Muscle of arm (tissue), 1 donor: ENCODE measurements at regions not wholly inside any gene's neighbourhood (a gene's known extent, or its start where the extent isn't known, plus 50 kb on each side); places are given as distances from the start of the nearest gene placed in this dataset.
"Not testable (repeated sequence)": the region's sequence is repeated elsewhere in the genome, so short reads cannot be mapped to it uniquely, and the experiment has no call there.

ENCODE experiments used
- DNase-seq: peaks from one replicate; pipeline ENCODE4 v3.0.0-alpha.2; 2013

DNA sequence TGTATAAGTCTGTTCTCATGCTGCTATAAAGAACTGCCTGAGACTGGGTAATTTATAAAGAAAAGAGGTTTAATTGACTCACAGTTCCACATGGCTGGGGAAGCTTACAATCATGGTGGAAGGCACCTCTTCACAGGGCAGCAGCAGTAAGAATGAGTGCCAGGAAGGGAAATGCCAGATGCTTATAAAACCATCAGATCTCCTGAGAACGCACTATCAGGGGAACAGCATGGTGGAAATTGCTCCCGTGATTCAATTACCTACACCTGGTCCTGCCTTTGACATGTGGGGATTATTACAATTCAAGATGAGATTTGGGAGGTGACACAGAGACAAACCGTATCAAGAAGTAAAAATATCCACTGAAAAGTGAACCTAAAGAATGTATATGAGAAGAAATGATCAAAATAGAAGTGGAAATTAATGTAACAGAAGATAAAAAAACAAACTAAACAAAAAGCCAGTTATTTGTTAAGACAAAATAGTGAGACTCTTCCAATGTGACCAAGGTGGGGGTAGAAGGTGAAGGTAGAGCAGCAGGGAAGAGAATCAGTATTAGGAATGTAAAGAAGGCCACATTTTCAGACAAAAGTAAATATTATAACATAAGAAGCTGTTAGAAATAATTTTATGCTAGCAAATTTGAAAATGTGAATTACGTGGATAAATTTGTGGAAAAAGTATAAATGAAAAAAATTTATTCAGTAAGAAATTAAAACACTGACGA lies 372.9 kb downstream of the NKX6-1 start:
- no peak for DNase-seq

DNA sequence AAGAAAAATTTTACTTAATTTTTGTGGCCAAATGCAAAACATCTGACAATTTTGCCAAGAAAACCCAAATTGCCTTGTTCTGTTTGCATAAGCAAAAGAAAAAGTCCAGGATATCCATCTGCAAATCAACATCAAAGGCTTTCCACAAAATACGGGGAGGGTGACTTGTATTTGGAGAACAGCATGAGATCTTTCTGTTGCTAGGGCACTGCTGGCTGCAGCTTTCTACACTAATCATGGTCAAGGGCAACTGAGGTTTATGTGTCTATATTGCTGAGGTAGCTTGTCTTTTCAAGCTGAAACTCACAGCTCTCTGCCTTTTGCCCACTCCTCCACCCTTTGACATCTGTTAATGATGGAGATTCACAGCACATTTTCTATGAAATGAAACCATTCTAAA lies 389.1 kb downstream of the NKX6-1 start:
- DNase-seq: no peak

DNA sequence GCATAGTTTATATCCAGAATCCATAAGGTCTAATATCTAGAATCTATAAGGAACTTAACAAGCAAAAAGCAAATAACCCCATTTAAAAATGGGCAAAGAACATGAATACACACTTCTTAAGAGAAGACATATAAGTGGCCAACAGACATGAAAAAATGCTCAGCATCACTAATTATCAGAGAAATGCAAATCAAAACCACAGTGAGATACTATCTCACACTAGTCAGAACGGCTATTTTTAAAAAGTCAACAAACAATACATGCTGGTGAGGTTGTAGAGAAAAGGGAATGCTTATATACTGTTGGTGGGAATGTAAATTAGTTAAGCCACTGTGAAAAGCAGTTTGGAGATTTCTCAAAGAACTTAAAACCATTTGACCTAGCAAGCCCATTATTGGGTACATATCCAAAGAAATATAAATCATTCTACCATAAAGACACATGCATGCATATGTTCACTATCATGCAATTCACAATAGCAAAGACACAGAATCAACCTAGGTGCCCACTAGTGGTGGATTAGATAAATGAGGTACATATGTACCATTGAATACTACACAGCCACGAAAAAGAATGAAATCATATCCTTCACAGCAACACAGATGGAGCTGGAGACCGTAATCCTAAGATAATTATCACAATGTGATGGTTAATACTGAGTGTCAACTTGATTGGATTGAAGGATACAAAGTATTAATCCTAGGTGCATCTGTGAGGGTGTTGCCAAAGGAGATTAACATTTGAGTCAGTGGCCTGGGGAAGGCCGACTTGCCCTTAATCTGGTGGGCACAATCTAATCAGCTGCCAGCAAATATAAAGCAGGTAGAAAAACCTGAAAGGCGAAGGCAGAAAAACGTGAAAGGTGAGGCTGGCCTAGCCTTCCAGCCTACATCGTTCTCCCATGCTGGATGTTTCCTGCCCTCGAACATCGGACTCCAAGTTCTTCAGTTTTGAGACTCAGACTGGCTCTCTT lies 397.2 kb downstream of the NKX6-1 start:
- not testable (repeated sequence) for DNase-seq

DNA sequence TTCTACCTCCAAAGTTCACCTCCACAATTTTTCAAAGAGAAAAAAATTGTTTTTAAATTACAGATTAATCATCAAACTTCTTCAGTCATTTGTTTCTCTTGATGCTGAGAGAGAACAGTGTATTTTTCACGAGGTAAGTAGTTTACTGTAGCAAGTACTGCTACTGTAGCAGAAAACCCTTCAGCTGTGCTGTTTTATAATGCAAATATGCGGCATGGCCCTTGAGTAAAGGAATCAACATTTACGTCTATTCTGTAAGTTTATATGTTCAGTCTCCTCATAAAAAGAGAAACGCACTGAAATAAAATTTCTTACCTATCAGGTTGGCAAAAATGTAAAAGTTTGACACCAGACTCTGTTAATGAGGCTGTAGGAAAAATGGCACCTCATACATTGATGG lies 399.0 kb downstream of the NKX6-1 start:
- DNase-seq: no peak

DNA sequence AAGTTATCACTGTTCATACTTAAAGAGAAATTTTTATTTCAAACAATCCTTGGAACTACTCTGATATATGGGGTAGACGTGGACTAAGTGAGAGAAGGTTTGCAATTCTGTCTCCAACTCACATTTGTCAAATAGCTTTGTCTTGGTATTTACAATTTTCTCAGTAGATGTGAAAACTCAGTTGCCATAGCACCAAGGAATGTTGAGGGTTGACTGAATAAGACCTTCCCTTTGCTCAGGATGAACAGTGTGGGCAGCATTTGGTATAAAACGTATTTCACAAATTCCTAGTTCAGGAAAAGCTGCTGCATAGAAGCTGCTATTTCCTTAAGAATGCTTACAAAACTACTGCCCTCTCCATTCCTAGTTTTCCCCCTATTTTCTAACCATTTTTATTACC lies 399.5 kb downstream of the NKX6-1 start:
- no peak for DNase-seq

DNA sequence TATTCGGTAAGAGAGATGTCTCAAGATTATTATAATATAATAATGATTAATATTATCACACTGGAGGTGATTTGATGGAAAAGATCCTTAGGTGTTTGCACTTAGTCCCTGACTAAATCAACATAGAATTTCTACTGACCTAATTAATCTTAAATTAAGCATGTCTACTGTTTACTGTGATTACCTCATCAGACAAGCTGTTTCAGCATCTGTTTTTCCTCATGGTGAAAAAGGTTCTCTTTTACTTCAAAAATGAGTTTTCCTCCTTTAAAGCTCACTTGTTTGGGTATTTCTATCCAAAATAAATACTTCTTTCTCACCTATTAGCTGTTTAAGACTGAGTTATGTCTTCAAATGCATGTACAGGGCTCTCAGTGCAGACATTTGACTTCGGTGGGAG lies 407.8 kb downstream of the NKX6-1 start:
- DNase-seq: no peak

DNA sequence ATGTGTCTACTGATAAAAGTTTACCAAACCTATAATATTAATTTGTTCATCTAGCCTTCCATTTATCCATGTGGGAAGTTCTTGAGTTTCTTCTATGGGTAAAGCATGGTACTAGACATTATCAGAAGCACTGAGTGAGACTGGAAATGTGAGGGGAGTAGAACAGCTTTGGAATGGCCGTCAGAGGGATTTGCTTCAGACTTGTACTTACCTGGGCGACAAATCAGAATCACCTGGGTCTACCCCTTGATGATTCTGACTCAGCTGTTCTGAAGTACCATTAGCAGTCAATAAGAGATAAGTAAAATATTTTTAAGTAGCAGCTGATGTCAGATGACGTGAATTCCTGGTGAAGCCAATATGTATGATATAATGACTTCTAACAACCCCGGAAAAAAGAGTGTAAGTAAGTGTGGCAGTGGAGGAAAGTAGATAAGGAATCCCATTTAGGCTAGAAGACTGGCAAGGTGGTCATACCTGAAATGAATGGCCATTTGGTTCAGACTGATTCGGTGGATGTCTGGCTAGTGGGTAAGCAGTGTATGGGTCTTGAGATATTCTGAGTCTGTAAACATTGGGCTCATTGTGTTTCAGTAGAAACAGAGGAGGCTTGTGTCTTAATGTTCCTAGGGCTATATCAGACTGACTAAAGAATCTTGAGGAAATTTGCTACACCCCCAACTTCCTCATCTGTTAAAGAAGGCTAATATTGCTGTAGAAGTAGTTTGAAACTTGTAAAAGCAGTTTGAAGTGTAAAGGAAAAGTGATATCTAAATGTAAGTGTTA lies 409.2 kb downstream of the NKX6-1 start:
- DNase-seq: no peak

DNA sequence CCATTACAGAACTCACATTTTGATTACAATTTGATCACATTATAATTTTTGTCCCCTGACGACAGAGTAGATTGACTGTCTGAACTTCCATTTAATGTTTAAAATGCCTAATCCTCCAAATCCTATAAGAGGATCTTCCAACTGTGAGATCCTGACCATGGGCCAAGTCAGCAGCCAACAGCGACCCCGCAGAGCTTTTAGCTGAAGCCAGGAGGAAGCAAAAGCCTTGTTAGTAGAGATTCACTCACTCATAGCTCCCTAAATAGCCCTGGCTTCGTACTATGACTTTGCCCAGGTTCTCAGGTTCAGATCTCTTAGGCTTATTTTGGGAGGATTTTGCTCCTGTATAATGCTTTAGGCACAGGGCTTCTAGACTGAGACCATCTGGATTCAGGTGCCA lies 413.1 kb downstream of the NKX6-1 start:
- no peak for DNase-seq

DNA sequence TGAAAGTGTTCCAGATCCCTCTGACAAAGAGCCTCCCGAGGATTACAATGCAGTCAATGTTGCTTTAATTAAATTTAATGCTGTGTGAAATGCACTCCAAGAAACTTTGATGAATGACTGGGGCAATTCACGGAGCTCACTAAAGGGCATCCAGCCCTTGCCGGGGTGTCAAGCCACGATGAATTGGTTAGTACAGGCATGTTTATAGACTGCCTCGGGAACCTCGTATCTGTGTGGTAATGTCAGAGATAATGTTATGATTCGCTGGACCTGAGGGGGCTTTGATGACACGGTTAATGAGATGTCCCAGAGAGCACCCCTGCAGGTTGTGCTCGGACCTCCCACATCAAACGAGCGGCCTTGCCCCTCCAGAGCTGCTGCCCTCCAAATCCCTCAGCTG lies 428.8 kb downstream of the NKX6-1 start:
- DNase-seq: no peak

DNA sequence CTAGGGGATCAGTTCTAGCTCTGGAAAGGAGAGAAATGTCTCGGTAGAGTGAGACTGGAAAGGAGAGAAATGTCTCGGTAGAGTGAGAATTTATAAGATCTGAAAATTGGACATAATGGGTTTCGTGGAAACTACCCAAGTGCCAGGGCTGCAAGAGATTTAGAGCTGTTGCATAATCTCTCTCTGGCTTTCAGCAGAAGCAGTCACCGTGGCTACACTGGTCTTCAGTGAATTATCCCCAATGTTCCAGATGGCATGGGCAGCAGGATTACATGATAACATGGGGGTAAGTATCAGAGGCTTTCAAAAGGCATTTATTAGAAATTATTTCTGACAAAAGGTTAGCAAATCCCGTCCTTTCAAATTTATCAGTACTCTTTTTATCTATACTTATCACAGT lies 435.5 kb downstream of the NKX6-1 start:
- DNase-seq: no peak

DNA sequence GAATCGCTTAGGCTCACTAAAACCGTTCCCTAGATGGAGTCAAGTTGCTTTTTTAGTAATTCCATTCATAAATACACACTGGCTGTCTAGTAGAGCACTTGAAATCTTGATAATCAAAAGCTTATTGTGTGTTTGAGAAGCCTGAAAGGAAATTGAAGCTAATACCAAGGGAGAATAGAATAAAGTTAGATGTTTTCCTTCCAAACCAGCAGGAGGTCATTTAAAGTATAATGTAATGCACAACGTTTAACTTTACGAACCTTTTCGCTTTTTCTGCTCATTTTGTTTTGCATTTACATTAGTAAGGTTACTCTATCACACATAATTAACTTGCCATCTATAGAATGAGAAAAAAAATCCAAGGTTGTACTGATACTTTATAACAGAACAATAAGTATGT lies 440.9 kb downstream of the NKX6-1 start:
- DNase-seq: no peak

DNA sequence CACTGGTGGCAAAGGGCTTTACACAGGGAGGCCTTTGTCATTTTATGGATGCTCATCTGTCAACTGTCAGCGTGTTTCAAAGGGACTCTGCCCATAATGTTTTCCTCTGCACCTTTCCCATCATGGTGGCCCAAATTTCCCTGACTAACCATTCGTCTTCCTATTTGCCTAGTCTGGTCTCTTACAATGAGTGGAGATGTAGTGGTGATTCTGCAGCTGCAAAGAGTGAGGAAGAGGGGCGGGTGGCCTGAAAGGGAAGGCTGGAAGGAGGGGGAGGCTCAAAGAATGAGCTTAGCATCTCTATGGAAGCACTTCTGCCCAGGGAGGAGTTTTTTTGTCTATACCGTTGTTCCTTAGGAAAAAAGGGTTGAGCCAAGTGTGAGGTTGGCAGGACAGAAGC lies 447.5 kb downstream of the NKX6-1 start:
- no peak for DNase-seq

DNA sequence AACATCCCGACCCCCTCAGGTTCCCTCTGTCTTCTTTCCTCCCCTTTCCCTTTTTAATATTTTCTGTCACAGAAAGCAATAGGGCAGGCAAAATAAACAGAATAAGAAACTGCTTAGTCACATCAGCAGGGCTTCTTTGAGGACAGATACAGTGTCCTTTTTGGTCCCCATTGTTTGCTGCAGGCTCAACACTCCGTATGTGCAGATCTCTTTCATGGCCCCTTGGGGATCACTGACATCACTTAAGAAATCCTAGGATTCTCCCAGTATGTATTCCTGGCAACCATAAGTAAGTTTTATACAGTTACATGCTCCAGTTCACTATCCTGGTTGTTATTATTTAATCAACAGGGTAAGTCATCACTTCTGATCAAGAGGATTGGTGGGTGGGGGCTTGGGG lies 448.0 kb downstream of the NKX6-1 start:
- no peak for DNase-seq

DNA sequence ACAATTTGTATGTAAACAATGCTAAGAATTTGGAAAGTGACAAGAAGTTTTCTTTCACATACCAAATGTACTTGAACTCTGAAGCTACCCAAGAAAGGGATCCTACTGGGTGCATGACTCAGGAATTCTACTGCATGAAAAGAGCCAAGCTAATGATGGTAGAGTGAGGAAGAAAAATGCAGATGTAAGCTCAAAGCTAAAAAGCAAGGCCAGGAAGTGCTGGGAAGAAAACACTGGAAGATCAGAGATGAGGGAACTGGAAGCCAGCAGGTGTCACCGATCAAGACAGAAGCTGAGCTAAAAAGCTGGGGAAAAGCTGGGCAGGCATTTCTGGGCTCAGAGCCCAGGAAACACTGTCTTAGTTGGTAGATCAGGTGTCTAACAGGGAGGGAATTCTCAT lies 449.1 kb downstream of the NKX6-1 start:
- no peak for DNase-seq

DNA sequence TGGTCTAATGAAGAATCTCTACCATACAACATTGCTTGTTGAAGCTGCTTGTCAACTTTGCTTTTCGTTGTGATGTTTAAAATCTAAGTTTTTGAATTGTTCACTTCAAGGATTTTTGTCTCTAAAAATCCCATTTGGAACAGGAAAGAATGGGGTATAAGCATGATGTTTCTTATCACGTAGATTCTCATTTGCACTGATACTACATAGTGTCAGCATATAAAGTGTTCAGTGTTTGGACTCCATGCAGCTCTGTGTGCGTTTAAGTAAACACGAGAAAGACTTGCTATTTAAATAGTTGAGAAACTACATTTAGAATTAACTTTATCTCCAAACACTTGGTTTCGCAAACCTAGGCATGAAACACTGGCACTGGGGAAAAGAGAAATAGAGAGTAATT lies 452.5 kb downstream of the NKX6-1 start:
- no peak for DNase-seq

DNA sequence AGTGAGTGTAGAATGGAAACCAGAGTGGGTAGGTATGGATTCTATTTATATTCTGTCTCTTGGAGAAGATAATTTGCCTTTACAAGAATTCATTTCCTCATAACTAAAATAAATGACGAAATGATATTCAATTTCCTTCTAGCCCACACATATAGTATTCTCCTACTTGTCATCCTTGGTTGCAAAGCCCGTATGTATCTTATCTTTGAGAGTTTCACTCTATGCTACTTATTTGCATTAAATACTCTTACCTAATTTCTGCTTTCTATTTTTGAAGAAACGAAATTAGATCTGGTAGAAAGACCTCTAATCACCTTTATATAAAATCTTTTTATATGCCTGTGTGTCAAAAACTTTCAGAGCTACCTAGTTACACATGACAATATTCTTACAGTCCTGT lies 457.7 kb downstream of the NKX6-1 start:
- no peak for DNase-seq

DNA sequence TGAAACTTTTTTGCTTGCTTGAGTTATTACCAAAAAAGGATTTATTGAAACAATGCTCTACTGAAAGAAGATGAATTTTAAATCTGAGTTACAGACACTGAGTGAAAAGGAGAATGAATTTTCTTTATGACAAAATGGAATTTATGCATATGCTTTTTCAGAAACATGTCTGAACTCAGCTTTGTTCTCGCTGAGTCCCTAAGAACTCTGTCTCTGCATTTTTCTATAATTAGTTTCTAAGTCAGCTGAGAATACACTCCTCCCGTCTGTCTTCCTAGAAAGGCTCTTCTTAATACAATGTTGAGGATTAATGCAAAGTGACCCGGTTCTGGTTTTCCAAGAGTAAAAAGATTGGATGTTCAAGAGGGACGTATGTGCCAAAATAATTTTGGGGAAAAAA lies 463.5 kb downstream of the NKX6-1 start:
- no peak for DNase-seq

DNA sequence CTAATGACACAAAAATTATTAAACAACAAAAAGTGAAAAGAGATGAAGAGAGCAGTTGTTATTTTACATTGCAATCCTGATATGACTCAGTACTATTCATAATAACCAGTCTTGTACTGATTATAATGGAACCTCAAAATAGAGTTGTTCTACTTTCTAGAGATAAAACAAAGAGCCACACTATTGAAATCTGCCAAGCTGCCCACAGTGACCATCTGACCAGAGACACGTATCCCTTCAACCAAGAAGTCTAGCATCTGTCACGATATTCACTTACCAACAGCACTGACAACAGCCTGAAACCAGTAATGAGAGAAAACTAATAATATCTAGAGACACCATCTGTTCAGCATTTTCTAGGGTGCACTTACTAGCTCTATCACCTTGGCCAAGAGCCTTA lies 466.7 kb downstream of the NKX6-1 start:
- no peak for DNase-seq

DNA sequence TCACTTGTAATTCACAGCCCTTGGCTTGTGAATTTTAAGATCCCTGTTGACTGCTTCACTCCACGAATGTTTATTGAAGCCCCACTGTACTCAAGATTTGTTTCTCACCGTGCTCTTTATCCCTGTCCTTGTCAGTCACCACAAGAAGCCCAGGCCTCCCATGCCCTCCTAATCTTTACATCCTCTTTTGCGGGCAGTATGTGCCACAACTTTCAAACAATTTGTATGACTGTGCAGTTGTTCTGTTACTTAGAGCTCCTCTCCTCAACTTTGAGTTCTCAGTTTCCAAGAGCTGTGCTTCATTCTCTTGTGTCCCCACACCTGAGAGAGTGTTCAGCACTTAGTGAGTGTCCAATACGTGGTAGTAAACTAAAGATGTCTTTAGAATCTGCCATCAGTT lies 467.7 kb downstream of the NKX6-1 start:
- DNase-seq: no peak

DNA sequence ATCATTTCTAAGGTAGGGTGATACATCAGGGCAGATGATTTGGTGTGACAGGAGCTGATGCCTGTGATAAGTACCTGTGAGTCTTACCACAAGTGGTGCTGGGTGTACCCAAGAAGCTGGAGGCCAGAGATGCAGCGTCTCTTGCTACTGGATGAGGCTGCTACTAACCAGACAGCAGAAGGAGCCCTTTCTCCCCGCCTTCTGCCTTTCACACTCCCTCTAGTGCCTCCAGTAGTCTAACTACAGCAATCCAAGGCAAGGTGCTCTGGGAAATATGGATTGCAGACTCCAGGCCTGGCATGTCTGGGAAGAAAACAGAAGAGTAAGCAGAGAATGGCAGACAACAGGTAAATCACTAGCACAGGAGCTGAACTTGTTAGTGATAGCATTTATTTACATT lies 470.8 kb downstream of the NKX6-1 start:
- no peak for DNase-seq

DNA sequence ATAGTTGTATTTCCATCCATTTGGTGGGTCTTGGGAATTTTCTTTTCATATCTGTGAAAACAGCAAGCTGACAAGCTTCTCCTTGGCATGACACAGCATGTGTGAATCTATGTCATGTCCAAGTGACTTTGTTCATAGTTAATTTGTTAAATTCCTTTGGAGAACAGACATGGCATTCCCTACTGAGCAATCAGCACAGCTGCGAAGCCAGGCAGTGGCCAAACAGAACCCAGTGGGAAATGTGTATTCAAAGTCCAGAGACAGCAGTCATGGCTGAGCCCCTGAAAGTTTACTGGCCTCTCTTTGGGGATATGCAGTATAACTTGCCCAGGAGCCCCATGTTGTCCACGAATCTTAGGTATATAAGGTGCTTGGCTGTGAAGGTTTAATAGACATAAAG lies 474.7 kb downstream of the NKX6-1 start:
- no peak for DNase-seq

DNA sequence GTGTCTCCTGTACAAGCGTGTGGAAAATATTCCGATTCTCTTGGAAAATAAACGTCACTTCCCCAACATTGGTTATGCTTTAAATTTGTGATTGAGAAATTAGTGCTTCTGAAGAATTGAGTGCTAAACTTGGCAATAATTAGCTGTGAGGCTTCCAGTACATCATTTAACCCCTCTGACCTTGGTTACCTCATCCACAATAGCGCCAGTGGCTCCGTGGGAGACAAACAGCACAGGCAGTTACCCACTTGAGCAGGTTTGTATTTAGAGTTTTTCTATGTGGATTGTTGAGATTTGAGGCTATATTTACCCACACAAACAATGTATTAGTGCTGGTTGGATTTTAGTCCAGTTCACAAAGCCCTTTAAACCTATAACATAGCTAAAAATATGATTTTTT lies 476.5 kb downstream of the NKX6-1 start:
- no peak for DNase-seq

DNA sequence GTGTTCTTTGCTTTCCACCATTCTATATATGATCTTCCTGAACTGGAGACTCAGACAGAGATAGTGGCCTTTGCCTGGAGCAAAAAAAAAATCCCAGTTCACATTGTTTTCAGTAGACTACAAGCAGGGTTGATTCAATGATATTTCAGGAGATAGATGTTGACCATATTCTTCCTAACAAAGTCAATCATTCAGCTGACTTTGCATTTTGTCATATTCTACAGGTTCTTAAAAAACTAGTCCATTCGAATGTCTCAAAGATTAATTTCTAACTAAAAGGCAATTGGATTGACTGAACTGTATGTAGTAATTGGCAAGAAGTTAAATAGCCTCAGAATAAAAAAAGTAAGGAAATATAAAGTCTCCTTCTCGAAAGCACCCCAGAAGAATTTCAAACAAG lies 479.5 kb downstream of the NKX6-1 start:
- DNase-seq: no peak
